NCI-H1105 (cell line): ENCODE measurements at regions not wholly inside any gene's neighbourhood (a gene's known extent, or its start where the extent isn't known, plus 50 kb on each side); places are given as distances from the start of the nearest gene placed in this dataset.
"Not testable (repeated sequence)": the region's sequence is repeated elsewhere in the genome, so short reads cannot be mapped to it uniquely, and the experiment has no call there.

Experiments
- DNase-seq: peaks from one replicate; lab custom pipeline; 2025; lab: John Stamatoyannopoulos, UW

DNA sequence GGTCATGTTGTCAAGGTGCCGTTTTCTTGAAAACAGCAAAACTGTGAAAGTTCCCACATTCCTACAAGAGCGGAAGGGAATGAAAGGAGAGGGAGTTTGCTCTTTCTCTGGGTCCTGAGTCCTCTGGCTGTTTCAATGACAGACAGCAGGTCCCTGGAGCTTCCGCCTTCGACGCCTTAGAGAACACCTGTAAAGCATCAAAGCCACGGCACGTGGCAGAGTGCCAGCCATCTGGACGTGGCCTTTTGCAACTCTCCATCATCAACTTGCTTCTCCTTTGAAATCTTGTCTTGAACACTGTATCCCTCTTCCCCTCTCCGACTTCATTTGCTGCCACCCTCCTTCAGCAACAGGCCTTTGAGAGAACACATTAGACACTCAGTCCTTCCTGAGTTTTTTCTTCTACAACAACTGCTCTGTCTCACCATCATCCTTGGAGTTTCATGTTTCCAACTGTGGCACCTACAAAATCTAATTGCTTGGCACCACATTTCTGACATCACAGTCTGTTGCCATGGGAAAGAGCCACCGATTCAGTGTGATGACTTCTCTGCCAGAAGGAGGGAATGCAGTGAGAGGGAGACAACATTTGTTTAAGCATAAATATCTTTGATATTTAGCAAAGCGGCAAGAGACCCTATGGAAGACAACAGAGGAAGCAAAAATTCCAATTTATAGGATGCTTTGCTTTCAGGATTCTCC lies 204.9 kb upstream of the PTER start:
- DNase-seq = no peak

DNA sequence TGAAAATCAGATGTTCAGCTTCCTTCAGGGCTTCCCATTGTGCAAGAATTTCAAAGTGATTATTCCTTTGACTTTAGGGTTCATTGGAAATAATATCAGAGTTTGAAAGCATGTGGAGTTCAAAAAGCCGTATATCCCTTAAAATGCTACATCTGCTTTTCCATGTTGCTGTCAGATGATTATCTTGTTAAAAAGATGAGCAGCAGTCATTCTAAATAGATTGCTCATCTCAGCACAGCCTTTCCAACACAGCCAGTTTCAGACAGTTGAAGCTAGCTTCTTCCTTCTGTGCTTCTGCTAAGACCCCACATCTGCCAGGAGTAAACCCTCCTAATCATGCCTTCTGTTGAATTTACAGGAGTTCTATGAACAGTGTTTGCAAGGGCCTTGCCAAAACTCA lies 204.4 kb upstream of the PTER start:
- no peak for DNase-seq

DNA sequence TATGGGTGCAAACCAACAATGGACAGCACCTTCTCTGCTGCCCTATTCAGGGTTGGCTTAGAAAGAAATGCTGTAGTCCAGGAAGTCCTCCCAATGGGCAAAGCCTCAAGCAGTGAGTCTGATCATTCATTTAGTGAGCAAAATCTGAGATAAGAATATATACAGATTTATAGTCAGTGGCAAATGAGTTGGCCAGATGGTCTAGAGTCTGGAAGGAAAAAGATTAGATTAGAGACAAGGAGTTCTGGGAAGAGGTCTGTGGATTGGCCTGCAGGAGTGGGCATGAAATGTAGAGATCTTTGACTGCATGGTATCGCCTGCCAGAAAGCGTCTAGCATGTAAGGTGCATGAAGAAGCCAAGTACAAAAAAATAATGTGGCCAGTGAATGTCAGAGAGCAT lies 201.9 kb upstream of the PTER start:
- no peak for DNase-seq

DNA sequence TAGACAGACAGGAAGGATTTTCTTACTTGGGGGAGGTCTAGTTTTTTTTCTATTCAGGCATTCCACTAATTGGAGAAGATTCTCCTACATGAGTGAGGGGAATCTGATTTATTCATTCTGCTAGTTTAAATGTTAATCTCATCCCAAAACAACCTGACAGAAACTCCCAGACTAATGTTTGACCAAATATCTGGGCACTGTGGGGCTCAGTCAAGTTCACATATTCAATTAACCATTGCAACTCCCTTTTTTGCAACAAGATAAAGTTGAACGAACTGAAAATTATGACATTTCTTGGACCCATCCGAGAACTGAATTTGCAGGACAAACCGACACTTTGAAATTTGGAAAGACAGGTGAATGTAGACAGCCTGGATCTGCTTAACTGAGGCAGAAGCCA lies 194.4 kb upstream of the PTER start:
- DNase-seq = no peak

DNA sequence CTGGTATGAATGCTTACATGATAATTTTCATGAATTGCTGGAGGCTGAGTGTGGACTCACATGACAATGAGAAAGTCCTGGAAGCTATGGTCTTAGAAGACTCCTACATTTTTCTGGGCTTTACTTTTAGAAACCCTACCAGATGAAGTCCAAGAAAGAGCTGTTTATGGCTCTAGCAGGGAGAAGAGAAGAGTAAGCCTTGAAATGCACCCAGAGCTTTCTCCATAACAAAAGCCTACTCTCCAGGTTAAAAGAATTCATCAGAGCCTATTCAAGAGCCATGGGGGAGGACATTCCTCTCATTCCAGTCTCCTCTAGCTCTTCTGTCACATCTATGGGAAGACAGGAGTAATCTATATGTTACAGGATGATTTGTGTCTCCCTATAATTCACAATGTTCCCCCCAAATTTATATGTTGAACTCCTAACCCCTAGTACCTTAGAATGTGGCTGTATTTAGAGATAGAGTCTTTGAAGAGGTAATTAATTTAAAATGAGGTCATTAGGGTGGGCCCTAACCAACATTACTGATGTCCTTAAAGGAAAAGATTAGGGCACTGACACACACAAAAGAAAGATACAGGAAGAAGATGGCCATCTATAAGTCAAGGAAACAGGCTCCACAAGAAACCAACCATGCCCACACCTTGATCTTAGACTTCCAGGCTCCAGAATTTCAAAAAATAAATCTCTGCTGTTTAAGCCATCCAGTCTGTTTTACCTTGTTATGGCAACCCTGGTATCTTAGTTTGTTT lies 193.8 kb upstream of the PTER start:
- no peak for DNase-seq

DNA sequence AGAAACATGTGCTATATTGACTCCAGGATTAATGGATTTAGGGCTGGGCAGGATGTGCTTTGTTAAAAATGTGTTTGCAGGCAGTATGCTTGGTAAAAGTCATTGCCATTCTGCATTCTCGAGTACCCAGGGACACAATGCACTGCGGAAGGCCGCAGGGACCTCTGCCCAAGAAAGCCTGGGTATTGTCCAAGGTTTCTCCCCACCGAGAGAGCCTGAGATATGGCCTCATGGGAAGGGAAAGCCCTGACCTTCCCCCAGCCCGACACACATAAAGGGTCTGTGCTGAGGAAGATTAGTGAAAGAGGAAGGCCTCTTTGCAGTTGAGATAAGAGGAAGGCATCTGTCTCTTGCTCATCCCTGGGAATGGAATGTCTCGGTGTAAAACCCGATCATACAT lies 186.7 kb upstream of the PTER start:
- DNase-seq = not testable (repeated sequence)

DNA sequence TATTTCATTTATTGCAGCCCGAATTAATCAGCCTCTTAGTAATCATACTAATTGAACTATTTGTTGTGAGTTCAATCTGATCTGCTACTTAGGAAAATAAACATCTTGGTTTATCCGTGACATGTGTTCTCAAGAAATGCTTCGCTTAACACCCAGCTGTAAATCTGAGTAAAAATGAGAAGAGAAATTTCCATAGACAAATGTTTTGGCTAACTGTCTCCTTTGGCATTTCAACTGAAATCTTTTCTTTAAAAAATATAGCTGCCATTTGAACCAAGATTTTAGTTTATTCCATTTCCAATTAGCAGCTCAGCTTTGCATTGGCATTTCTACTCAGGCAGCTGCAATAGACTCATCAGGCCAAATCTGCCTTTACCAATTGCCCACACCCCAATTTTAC lies 180.5 kb upstream of the PTER start:
- DNase-seq = no peak

DNA sequence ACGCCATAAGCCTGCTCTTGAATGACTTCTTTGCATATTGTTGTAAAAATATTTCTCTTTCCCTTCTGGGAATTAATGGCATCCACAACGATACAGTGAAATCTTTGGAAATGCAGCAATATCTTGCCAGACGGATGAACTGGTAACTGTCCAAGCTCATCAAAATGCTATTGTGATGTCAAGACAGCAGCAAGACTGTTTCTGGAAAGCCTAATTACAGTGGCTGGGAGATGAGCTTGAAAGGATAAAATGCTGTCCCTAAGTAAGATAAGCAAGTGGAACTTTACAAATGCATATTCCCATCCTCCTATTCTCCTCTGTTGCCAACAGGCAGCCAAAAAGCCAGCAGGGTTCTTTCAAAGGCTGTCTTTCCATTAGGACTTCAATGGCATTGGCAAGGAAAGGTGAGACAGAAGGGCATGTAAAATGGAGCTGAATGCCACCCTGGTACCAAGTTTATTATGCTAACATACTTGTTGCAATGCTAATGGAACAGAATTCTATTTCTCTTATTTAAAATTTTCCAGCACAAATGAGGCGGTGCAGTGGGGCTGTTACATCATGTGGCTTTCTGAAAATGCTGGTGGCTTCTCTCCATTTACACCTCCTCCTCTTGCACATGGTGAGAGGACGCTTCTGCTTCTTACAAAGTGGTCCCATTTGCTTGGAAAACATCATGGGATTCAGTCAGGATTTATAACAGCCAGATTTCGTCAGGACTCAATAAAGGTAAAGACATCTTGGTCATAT lies 178.3 kb upstream of the PTER start:
- no peak for DNase-seq

DNA sequence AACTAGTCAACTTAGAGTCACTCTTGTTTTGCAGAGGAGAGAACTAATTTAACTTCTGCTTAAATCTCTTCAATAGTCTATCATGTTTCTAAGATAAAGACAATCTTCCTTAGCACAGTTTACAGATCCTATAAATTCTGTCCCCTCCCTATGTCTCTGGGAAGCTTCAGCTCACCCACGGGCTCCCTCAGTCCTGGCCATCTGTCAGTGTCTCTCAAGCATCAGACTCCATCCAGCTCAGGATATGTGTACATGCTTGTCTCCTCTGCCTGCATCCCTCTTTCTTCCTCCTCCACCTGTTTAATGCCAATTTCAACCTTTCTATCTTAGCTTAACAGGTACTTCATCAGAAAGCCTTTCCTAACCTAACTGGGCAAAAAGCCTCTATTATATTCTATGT lies 177.1 kb upstream of the PTER start:
- DNase-seq = no peak

DNA sequence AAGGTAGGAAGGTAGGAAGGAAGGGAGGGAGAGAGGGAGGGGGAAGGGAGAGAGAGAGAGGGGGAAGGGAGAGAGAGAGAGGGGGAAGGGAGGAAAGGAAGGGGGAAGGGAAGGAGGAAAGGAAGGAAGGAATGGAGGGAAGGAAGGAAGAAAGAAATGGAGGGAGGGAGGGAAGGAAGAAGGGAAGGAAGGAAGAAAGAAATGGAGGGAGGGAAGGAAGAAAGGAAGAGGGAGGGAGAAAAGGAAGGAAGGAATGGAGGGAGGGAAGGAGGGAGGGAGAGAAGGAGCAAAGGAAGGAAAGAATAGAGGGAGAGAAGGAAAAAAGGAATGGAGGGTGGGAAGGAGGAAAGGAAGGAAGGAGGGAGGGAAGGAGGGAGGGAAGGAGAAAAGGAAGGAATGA lies 176.4 kb upstream of the PTER start:
- no peak for DNase-seq

DNA sequence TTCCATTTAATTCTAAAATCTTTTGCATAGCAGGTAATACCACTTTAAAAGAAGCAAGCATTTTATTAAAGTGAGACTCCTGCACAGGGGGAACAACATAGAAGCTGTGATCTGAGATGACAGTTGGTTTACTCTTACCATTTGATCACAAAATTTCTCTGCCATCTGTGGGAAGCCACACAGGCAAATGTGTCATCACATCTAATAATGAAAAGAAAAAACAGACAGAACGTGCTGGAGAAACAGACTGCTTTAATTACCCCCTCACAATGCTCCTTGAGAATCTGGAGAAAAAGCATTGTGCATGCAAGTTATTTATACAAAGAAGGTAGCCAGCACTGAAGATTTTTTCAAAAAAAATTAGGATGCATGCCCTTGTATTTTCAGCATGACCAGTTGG lies 165.2 kb upstream of the PTER start:
- DNase-seq = no peak

DNA sequence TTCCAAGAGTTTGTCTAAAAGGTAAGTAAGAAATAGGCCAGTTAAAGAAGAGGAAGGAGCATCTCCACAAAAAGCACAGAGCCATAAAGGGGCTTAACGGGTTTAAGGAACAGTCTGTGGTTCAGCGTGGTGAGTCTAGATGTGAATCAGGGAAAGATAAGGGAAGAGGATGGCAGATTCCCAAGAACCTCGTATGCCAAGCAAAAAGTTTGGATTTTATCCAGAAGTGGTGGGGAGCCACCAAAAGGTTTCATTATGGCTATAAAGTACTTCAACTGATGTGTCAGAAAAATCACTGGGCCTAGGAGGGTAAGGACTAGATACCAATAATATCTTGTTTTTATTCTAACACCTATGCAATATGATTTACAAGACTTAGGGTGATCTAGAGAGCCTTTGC lies 161.9 kb upstream of the PTER start:
- no peak for DNase-seq

DNA sequence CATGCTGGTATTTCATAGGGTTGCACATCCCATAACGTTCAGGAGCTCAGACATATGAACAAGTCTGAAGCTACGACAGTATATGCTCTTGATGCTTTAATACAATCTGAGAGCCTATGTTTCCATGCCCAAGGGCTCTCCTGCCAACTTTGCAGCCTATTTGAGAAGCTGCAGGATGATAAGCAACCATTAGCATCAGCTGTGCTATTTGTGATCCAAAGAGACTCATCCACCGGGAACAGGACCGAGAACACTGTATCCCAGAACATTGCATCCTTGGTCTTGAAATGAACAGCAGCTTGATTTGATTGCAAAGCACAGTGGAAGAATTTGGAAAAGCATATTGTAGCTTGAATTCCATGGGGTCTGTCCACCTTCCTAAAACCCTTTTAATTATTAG lies 156.2 kb upstream of the PTER start:
- DNase-seq = no peak

DNA sequence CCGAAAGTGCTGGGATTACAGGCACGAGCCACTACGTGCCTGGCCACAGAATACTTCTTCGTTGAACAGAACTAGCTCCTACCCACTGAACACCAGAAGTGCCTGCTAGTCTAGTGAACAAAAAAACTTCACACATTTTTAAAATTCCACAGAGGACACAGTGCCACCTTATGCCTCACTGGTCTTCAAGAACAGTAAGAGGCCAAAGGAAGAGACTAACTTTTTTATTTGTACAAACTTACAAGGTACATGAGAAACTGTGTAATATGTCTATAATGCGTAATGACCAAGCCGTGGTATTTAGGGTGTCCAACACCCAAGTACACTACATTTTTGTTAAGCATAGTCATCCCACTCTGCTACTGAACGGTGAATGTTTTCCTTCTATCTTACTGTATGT lies 144.4 kb upstream of the PTER start:
- DNase-seq = no peak

DNA sequence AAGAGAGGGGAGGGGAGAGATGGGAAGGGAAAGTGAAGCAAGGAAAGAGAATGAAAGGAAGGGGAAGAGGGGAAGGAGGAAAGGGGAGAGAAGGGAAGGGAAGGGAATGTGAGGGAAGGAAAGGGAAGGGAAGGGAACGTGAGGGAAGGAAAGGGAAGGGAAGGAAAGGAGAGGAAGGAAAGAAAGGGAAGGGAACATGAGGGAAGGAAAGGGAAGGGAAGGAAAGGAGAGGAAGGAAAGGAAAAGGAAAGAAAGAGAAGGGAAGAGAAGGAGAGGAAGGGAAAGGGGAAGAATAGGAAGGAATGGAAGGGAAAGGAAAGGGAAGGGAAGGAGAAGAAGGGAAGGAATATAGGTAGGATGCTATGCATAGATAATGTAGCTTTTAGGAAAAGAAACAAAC lies 139.7 kb upstream of the PTER start:
- no peak for DNase-seq

DNA sequence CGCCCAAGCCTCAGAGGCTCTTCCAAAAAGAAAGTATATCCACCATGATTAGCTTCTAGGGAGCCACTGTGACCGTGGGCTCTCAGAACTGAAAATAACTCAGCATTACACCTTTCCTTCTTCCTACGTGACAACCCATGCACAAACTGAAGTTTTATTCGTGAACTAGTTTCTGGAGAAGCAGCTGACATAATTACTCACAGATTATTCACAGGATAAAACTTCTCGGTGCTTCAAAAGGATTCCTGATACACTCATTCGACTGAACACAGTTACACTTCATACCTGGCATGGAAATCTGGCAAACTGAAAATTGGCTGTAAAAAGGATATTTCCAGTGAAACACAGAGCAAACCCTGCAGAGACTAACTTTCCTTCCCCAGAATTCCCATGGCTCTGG lies 139.2 kb upstream of the PTER start:
- no peak for DNase-seq

DNA sequence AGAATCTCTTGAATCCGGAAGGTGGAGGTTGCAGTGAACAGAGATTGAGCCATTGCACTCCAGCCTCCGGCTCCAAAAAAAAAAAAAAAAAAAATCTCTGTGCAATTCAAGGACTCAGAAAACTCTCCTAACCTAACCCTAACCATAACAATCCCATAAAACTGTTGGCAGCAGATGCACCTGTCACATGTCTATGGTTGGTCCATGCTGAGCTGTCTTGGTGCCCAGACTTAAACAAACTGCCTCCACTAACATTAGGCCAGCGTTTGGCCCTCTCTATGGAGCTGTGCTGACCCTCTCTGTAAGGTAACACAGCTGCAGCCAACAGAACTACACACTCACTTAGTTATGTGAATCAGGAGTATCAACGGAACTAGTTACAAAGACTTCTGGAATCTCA lies 132.5 kb upstream of the PTER start:
- no peak for DNase-seq

DNA sequence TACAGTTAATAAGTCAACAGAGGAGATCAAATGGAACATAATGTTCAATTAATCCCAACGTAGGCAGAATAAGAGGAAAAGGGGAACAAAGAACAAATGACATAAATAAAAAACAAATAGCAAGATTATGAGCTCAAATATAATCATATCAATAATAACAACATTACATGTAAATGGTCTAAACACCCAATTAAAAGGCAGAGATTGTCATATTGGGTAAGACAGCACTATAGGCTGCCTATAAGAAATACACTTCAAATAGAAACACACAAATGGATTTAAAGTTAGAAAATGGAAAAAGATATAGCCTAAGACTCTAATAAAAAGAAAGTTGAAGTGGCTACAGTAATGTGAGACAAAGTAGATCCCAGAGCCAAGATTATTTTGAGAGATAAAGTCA lies 126.4 kb upstream of the PTER start:
- DNase-seq = no peak

DNA sequence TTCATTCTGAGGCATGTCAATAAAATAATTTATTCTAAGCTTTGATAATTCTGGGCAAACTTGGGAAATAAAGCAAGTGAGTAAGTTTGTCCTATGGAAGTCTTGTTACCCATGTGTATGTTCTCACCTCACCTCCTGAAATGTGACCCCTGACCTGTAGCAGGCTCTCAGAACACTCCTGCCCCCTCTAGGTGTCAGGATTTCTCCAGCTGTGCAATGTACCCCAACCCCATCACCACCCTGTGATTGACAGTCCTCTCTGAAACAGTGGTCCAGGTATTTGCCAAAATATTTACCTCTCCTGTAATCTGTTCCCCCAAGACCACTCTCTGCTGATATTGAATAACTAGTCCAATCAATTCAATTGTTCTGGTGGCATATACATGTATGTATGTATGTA lies 122.6 kb upstream of the PTER start:
- no peak for DNase-seq

DNA sequence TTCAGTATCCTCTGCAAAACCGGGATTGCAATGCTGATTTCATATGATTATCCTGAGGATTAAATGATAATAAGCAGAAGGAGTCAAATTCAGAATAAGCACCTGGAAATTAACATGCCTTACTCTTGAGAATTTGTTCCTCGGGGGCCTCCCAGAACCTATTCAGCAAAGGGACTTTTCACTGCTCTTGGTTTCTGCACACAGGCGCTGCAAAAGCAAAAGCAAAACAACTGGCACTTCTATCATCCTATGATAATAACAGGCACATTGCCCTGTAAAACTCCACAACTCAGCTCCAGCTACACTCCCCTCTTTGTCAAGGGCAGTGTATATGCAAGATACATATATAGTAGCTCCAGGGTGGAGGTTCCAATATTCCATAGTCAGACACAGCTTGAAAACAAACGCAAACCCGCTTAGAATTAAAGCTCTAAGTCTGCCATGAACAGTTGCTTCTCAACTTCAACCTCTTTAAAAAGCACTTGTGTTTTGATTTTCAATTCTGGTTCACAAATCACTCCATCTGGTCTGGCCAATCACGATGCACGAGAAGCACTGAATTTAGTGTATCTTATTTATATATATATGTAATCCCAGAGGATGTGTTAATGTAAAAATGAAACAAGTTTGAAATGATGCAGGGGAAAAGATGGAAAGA lies 119.9 kb upstream of the PTER start:
- DNase-seq = no peak

DNA sequence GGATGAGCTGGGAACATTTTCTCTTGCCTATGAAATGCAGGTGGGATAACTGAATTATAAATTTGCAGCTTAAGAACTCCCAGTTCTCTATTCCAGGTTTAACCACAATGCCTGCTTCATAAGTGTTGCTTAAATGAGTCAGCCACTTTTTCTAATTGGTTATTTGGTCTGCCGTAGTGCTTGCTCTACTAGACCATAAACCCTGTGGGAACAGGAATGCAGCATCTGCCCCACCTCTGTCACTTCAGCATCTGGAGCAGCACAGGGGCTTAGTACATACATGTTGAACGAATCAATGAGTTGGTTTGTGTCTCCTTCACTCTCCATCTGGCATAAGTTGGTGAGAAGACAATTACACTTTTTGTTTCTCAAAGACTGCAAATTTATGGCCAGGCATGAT lies 95.2 kb upstream of the PTER start:
- DNase-seq = no peak

DNA sequence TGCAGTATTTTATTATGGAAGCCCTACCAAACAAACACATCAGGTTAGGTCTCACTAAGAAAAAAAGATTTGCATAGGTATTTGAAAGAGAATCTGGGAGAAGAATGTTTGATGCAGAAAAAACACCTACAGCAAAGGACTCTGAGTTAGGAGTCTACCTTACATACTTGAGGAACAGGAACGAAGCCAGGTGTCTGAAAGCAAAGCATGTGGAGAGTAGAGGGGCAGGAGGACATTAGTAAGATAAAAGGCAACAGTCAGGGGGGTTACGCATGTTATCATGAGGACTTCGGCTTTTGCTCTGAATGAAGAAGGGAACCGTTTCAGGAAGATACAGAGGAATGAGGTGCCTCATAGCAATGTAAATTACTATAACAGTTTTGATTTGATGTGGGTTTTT lies 87.9 kb upstream of the PTER start:
- no peak for DNase-seq

DNA sequence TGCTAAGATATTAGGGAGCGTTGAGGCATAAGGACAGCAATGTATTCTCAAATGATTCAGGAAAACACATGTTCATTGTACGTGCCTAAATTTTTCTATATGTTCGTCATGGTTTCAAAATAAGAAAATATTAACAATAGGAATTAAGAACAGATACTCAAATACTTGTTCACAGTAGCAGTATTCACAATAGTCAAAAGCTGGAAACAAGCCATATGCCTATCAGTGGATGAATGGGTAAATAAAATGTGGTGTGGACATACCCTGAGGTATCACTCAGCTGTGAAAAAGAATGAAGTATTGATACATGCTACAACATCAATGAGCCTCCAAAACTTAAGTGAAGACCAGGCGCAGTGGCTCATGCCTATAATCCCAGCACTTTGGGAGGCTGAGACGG lies 84.7 kb upstream of the PTER start:
- no peak for DNase-seq
